ENCODE measurements at regions not wholly inside any gene's neighbourhood (a gene's known extent, or its start where the extent isn't known, plus 50 kb on each side); places are given as distances from the start of the nearest gene placed in this dataset.

GRCh38 chr1:96968541-96968940, 247.0 kb downstream of the PTBP2 start:
- TF ChIP-seq CTCF (conservative IDR thresholded peaks at IDR 0.05; ENCODE audit: control insufficient read depth, insufficient read depth, low read depth, low read length) = no peak
- H3K4me3 ChIP-seq (ENCODE audit: control insufficient read depth, low read depth, low read length) = no peak overlapping the region

GRCh38 chr1:96968983-96969382, 247.4 kb downstream of the PTBP2 start:
- no peak for TF ChIP-seq CTCF (conservative IDR thresholded peaks at IDR 0.05; ENCODE audit: control insufficient read depth, insufficient read depth, low read depth, low read length)
- DNase-seq (ENCODE audit: low read depth) = peak; percentile 44
- no peak overlapping the region for H3K4me3 ChIP-seq (ENCODE audit: control insufficient read depth, low read depth, low read length)

More at GRCh38 chr1:96968541-96968940, 247.0 kb downstream of the PTBP2 start:
- DNase-seq (ENCODE audit: low read depth) = no peak

DNA sequence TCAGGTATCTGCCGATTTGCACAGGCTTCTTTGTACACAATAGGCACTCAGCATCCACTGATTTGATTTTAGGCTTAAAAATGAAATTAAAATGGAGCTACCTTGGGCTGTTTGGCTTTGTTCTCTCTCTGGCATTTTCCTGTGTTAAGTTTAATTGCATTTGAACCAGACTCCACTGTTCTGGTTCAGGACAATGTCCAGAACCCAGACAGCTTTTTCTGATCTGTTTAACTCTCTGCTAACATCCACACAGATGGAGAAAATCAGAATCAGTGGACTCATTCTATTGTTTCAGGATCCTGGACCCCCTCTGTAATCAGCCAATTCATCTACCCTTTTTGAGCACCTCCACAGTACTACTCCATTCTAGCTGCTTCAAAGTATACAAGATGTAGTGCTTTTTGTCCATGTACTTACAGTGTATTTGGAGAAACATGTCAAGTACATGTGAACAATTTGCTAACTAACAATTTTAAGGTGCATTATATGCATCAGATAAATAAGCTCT, 248.1 kb downstream of the PTBP2 start:
- no peak for TF ChIP-seq CTCF (conservative IDR thresholded peaks at IDR 0.05; ENCODE audit: control insufficient read depth, insufficient read depth, low read depth, low read length)
- DNase-seq (ENCODE audit: low read depth) = no peak
- no peak overlapping the region for H3K4me3 ChIP-seq (ENCODE audit: control insufficient read depth, low read depth, low read length)

- H3K4me3 ChIP-seq (ENCODE audit: control insufficient read depth, low read depth, low read length) = no peak overlapping the region
- no peak for DNase-seq (ENCODE audit: low read depth)
- TF ChIP-seq CTCF (conservative IDR thresholded peaks at IDR 0.05; ENCODE audit: control insufficient read depth, insufficient read depth, low read depth, low read length) = no peak
Measured at GRCh38 chr1:96971439-96971838, 249.9 kb downstream of the PTBP2 start.

- no peak for TF ChIP-seq CTCF (conservative IDR thresholded peaks at IDR 0.05; ENCODE audit: control insufficient read depth, insufficient read depth, low read depth, low read length)
- no peak for DNase-seq (ENCODE audit: low read depth)
Measured at GRCh38 chr1:96971849-96972602, 250.4 kb downstream of the PTBP2 start.

DNA sequence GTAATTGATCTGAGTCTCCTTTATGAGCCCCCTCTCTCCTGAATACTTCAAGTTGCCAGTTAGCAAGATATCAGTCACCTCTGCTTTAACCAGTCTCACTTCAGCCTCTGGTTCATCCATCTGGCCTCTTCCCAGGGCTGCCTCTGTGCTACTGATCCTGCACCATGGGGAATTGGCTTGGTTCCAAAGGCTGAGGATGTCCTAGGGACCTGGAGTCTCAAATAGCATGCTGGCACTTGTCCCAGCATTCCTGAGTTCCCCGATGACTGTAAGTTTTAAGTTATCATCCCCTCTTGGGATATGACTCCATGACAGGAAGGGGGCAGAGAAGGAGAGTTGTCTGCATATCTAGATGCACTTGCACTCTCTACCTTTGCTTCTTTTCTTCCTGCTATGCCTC, 252.0 kb downstream of the PTBP2 start:
- DNase-seq (ENCODE audit: low read depth) = peak; percentile 47
- TF ChIP-seq CTCF (conservative IDR thresholded peaks at IDR 0.05; ENCODE audit: control insufficient read depth, insufficient read depth, low read depth, low read length) = no peak
- H3K4me3 ChIP-seq (ENCODE audit: control insufficient read depth, low read depth, low read length) = no peak overlapping the region

More at GRCh38 chr1:96971849-96972602, 250.4 kb downstream of the PTBP2 start:
- H3K4me3 ChIP-seq (ENCODE audit: control insufficient read depth, low read depth, low read length) = no peak overlapping the region

Data from fibroblast of mammary gland (primary cell).